DND-41 (cell line): ENCODE measurements at regions not wholly inside any gene's neighbourhood (a gene's known extent, or its start where the extent isn't known, plus 50 kb on each side); places are given as distances from the start of the nearest gene placed in this dataset.

Experiments
- EZH2 ChIP-seq: IDR thresholded peaks from 3 replicates; pipeline ENCODE4 v1.6.1; 2012; ENCODE audit warnings: borderline replicate concordance, low read depth, mild to moderate bottlenecking, moderate library complexity, low read length, inconsistent platforms; ENCODE audit not compliant: severe bottlenecking
- TF ChIP-seq, protein P1 (sequence below): IDR thresholded peaks from 2 replicates; pipeline ENCODE4 v1.5.1; 2012; ENCODE audit warnings: borderline replicate concordance, low read length, moderate library complexity, mild to moderate bottlenecking; ENCODE audit not compliant: poor library complexity, severe bottlenecking; ENCODE audit errors: extremely low read depth

DNA sequence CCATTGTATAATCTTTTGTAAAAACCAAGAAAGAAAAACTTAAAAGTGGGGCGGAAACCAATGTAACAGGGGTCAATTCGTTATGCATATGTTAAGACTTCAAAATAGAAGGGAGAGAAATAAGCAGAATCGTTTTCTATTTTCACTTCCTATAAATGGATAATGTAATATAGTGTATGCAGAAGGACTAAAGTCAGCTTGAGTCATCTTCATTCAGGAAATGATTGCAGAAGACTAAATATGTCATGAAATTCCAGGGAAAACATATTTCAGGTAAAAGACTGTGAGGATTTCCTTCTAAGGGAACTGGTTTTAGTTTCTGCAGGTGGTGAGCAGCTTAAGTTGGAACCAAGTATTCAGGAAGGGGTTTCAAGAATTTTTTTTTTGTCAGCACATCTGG, 753.3 kb downstream of the IRX1 start:
- TF ChIP-seq, protein P1, sequence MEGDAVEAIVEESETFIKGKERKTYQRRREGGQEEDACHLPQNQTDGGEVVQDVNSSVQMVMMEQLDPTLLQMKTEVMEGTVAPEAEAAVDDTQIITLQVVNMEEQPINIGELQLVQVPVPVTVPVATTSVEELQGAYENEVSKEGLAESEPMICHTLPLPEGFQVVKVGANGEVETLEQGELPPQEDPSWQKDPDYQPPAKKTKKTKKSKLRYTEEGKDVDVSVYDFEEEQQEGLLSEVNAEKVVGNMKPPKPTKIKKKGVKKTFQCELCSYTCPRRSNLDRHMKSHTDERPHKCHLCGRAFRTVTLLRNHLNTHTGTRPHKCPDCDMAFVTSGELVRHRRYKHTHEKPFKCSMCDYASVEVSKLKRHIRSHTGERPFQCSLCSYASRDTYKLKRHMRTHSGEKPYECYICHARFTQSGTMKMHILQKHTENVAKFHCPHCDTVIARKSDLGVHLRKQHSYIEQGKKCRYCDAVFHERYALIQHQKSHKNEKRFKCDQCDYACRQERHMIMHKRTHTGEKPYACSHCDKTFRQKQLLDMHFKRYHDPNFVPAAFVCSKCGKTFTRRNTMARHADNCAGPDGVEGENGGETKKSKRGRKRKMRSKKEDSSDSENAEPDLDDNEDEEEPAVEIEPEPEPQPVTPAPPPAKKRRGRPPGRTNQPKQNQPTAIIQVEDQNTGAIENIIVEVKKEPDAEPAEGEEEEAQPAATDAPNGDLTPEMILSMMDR: no peak
- no peak for TF ChIP-seq EZH2
